ENCODE measurements at regions not wholly inside any gene's neighbourhood (a gene's known extent, or its start where the extent isn't known, plus 50 kb on each side); places are given as distances from the start of the nearest gene placed in this dataset.

- in situ Hi-C loops (cut with MboI) (no loop called here), intact Hi-C loops (cut with micrococcal nuclease) (no loop called here)
- Histone ChIP-seq H3K4me1 (replicated peaks in 1 of 2; ENCODE audit: control insufficient read depth in 2 of 2, insufficient read depth in 2 of 2, low read length in 2 of 2) (peaks cover 14 to 44% of the 10 kb centered on the region in 2 experiments; a peak in 4 of 5 replicates), H3K27me3 (ENCODE audit: control insufficient read depth in 2 of 2, insufficient read depth in 2 of 2, low read length in 2 of 2) (peaks cover 0 to 4% of the 10 kb centered on the region in 2 experiments; a peak in 1 of 5 replicates), H3K79me2 (ENCODE audit: control insufficient read depth, insufficient read depth, low read length) (no peaks in the 10 kb centered on the region), H3K9ac (ENCODE audit: insufficient read depth in 1 of 2, low read depth in 2 of 2, low read length in 2 of 2) (peak overlapping the region in 1 of 2 experiments; percentile 7; a peak in 1 of 4 replicates), H2AFZ (ENCODE audit: low read depth, low read length) (no peak overlapping the region), H3K27ac (ENCODE audit: extremely low read depth, low read depth, low read length) (no peak overlapping the region), H3K9me3 (replicated peaks; ENCODE audit: control insufficient read depth, insufficient read depth, low read depth, low read length) (no peaks in the 10 kb centered on the region), H3K9me1 (ENCODE audit: control insufficient read depth, insufficient read depth, low read length) (no peaks in the 10 kb centered on the region), H3K36me3 (ENCODE audit: control insufficient read depth, insufficient read depth, low read length) (no peaks in the 10 kb centered on the region), H3K4me3 (no peak overlapping the region), H4K20me1 (replicated peaks; ENCODE audit: control insufficient read depth, insufficient read depth, low read length) (no peaks in the 10 kb centered on the region), H3K4me2 (ENCODE audit: insufficient read depth, low read length) (no peak overlapping the region)
- no TSS peak for BruUV-seq (replicated peaks)
- ChIA-PET CTCF (ENCODE audit: low intra/inter-chr PET ratio) (no interaction called here), POLR2A (no interaction called here)
- WGBS (ENCODE audit: insufficient coverage, low coverage, missing lambda C conversion rate), result 78% methylated on average over 30 of the region's 36 CpGs
- ATAC-seq (no peak), FAIRE-seq (no peak), DNase-seq (ENCODE audit: extremely low read depth in 1 of 4, low spot score in 3 of 4) (no peak)
- no peak for TF ChIP-seq C11orf30 (IDR thresholded peaks at IDR 0.05; ENCODE audit: low read depth)
- TF ChIP-seq ZKSCAN3 (CRISPR knock-in tag; IDR thresholded peaks at IDR 0.05), result no peak
- no peak for TF ChIP-seq ZNF707 (CRISPR knock-in tag; conservative IDR thresholded peaks at IDR 0.05)
- no peak for TF ChIP-seq SIX5 (IDR thresholded peaks at IDR 0.05; ENCODE audit: borderline replicate concordance in 1 of 2, insufficient read depth in 1 of 2, low read depth in 1 of 2, low read length in 2 of 2)
- TF ChIP-seq ZNF740 (CRISPR knock-in tag; IDR thresholded peaks at IDR 0.05), result no peak
- no peak for TF ChIP-seq ZNF740 (tag; IDR thresholded peaks at IDR 0.05)
- no peak for TF ChIP-seq NFIC (IDR thresholded peaks at IDR 0.05)
- TF ChIP-seq DPF2 (IDR thresholded peaks at IDR 0.05), result no peak
- no peak for TF ChIP-seq ZBTB1 (CRISPR knock-in tag; IDR thresholded peaks at IDR 0.05; ENCODE audit: borderline replicate concordance, low read depth)
- TF ChIP-seq ARID3B (CRISPR knock-in tag; IDR thresholded peaks at IDR 0.05; ENCODE audit: borderline replicate concordance), result no peak
- TF ChIP-seq RFX5 (IDR thresholded peaks at IDR 0.05; ENCODE audit: low read depth, low read length), result no peak
- TF ChIP-seq GTF2A2 (tag; IDR thresholded peaks at IDR 0.05), result no peak
- TF ChIP-seq PTBP1 (IDR thresholded peaks at IDR 0.05; ENCODE audit: low read depth, low read length), result no peak
- no peak for TF ChIP-seq KHSRP (IDR thresholded peaks at IDR 0.05)
- no peak for TF ChIP-seq ARID4B (CRISPR knock-in tag; IDR thresholded peaks at IDR 0.05)
- TF ChIP-seq ZFP36 (IDR thresholded peaks at IDR 0.05; ENCODE audit: low read depth, low read length, partially characterized antibody), result no peak
Observed at GRCh38 chr12:131443019-131444000, 267.6 kb upstream of the SFSWAP start.
